LNCaP clone FGC (cell line): ENCODE measurements at regions not wholly inside any gene's neighbourhood (a gene's known extent, or its start where the extent isn't known, plus 50 kb on each side); places are given as distances from the start of the nearest gene placed in this dataset.
A peak's percentile ranks its signal among the peaks of the same experiment; 100 is the strongest.

ENCODE experiments used
- DNase-seq: peaks from one replicate; pipeline ENCODE4 v3.0.0-alpha.2; 2011; ENCODE audit warnings: low read depth
- H3K4me3 ChIP-seq: 2 replicates; pipeline ENCODE4 v1.5.1; 2011; ENCODE audit warnings: mild to moderate bottlenecking, low read depth, low read length, control low read depth
- CTCF ChIP-seq: IDR thresholded peaks from 2 replicates; pipeline ENCODE4 v1.5.1; 2012; ENCODE audit warnings: mild to moderate bottlenecking; ENCODE audit not compliant: control insufficient read depth, insufficient read depth; ENCODE audit errors: extremely low read depth

GRCh38 chr1:59046730-59047157 is 250.2 kb upstream of the FGGY start:
- DNase-seq = no peak
- no peak overlapping the region for H3K4me3 ChIP-seq
- no peak for TF ChIP-seq CTCF

GRCh38 chr1:59051007-59051406 is 245.9 kb upstream of the FGGY start:
- TF ChIP-seq CTCF = no peak
- H3K4me3 ChIP-seq = no peak overlapping the region
- no peak for DNase-seq

- no peak for TF ChIP-seq CTCF
- peak; percentile 68 for DNase-seq
- H3K4me3 ChIP-seq = no peak overlapping the region
Observed at GRCh38 chr1:59052166-59052590, 244.7 kb upstream of the FGGY start.

DNA sequence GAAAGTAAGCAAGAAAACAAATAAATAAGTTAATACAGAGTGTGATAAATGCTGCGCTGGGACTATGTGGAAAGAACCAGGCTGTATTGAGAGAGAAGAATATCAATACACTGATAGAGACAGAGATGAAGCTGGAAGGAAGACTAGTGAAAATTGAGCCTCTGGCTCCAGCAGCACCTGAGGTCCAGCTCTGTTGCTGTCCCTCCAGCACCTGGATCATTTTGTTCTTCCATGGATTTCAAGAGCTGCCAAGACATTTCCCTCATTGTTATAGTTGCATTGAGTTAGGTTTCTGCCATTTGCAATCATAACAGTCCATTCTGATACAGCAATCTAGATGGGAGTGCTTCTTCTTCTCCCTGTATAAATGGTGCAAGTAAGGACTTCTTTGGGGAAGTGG is 242.7 kb upstream of the FGGY start:
- TF ChIP-seq CTCF = no peak
- no peak overlapping the region for H3K4me3 ChIP-seq
- no peak for DNase-seq

DNA sequence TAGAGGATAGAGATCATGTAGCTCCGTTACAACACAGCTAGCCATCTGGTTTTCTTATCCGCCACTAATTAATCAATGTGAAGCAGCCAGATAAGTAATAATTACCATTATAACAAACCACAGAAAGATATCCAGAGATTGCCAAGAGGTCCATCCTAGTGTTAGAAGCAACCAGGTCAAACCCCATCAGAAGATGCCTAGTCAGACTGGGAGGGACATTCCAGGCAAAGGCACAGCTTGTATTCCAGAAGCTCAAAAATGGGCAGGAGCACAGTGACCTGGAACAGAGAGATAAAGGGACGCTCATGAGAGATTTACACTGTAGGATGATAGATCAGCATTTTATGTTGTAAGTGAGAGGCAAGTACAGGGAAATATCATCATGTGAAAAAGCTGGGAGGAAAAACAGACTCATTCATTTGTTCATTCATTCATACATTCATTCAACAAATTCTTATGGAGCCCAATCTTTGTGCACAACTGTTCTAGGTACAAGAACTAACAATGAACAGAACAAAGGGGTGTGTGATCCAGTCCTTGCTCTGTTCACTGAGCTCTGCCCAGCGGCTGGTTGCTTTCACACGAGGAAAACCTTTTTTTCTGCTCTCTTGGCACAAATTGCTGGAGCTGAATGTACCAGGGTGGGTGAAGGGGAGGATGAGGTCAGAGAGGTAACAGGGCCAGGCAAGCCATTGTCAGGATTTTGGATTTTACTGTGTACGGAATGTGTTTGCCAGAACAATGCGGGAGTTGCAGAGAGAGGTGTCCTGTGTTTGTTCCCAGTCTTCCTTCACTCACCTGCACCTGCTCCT is 240.8 kb upstream of the FGGY start:
- TF ChIP-seq CTCF = no peak
- no peak overlapping the region for H3K4me3 ChIP-seq
- DNase-seq = no peak

GRCh38 chr1:59057211-59057694 is 239.6 kb upstream of the FGGY start:
- H3K4me3 ChIP-seq = no peak overlapping the region
- no peak for TF ChIP-seq CTCF
- DNase-seq = no peak

DNA sequence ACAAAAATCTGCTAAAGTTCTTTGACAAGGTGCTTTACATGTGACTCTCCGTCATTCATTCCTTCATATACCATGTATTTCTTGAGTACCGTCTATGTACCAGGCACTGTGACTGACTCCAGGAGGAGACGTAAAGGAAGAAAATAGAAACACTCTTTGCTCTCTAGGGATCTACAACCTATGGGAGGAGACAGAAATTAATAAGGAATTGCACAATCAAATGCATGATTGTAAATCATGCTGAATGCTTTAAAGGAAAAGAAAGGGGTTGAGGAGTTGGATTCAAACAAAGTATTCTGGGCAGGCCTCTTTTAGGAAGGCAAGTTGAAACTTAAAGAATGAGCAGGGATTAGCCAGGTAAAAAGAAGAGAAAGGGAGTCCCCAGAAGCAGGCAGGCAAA is 239.1 kb upstream of the FGGY start:
- TF ChIP-seq CTCF = no peak
- no peak overlapping the region for H3K4me3 ChIP-seq
- no peak for DNase-seq
